H1 (cell line): ENCODE measurements at regions not wholly inside any gene's neighbourhood (a gene's known extent, or its start where the extent isn't known, plus 50 kb on each side); places are given as distances from the start of the nearest gene placed in this dataset.

Experiments used
- CTCF ChIA-PET: fragments of 300-600 bp; sonication (Branson Sonifier 250); formaldehyde crosslinking; loops from one replicate; lab custom pipeline; 2021; ENCODE audit not compliant: partially characterized antibody; lab: Charles Lee
- POLR2A ChIA-PET: fragments of 300-600 bp; sonication (Branson Sonifier 250); formaldehyde crosslinking; loops from one replicate; lab custom pipeline; 2021; ENCODE audit warnings: inconsistent platforms; ENCODE audit not compliant: partially characterized antibody; lab: Charles Lee
- DNase-seq, 2 experiments: peaks; one replicate each; pipeline versions ENCODE4 v3.0.0 to v3.0.0-alpha.2; 2010 to 2022; ENCODE audit warnings: low spot score in 2 of 2, low read depth in 1 of 2, mixed read lengths in 1 of 2
- FAIRE-seq: peaks from 2 replicates; lab custom pipeline; 2011; peaks lifted over from hg19 to GRCh38; lab: Jason Lieb, UNC
- H2AFZ ChIP-seq: 2 replicates; pipeline ENCODE4 v1.8.1; 2012; ENCODE audit warnings: low read length, inconsistent platforms
- H2AK5ac ChIP-seq: 2 replicates; pipeline ENCODE4 v1.6.1; 2013; ENCODE audit warnings: low read depth, low read length
- H2BK120ac ChIP-seq: replicated peaks from 2 replicates; pipeline ENCODE3; 2013; ENCODE audit warnings: low read depth, low read length, inconsistent platforms
- H2BK12ac ChIP-seq: 2 replicates; pipeline ENCODE4 v1.6.1; 2013; ENCODE audit warnings: low read depth, low read length
- H2BK15ac ChIP-seq: 2 replicates; pipeline ENCODE4 v1.6.1; 2013; ENCODE audit warnings: low read length
- H2BK20ac ChIP-seq: 2 replicates; pipeline ENCODE4 v1.6.1; 2013; ENCODE audit warnings: low read length
- H2BK5ac ChIP-seq: 2 replicates; pipeline ENCODE4 v1.6.1; 2013; ENCODE audit warnings: low read depth, low read length
- H3K14ac ChIP-seq: 2 replicates; pipeline ENCODE4 v1.6.1; 2013; ENCODE audit warnings: inconsistent platforms; ENCODE audit not compliant: insufficient read length
- H3K18ac ChIP-seq: 2 replicates; pipeline ENCODE4 v1.6.1; 2013; ENCODE audit warnings: low read length; ENCODE audit errors: extremely low read depth
- H3K23ac ChIP-seq: 2 replicates; pipeline ENCODE4 v1.6.1; 2013; ENCODE audit warnings: inconsistent platforms; ENCODE audit not compliant: insufficient read length
- H3K23me2 ChIP-seq: 2 replicates; pipeline ENCODE4 v1.6.1; 2013; ENCODE audit warnings: low read depth, low read length
- H3K27ac ChIP-seq: 2 replicates; pipeline ENCODE4 v1.6.1; 2011; ENCODE audit warnings: low read depth, low read length, inconsistent platforms
- H3K27me3 ChIP-seq, 4 experiments: replicated peaks in 1 of 4; 1 replicate in 1 of 4; 2 replicates in 3 of 4; pipeline versions ENCODE4 v1.6.1 to v1.8.1; 2011 to 2013; ENCODE audit warnings: low read length in 3 of 4, mild to moderate bottlenecking in 3 of 4, inconsistent platforms in 2 of 4, mixed read lengths in 2 of 4, moderate library complexity in 1 of 4; ENCODE audit not compliant: control insufficient read depth in 3 of 4, insufficient read depth in 3 of 4; ENCODE audit errors: extremely low read depth in 1 of 4
- H3K36me3 ChIP-seq, 4 experiments: 2 replicates each; pipeline versions ENCODE4 v1.6.1 to v1.8.1; 2011 to 2013; ENCODE audit warnings: mild to moderate bottlenecking in 4 of 4, low read length in 3 of 4, moderate library complexity in 2 of 4, control low read depth in 1 of 4, inconsistent platforms in 1 of 4; ENCODE audit not compliant: insufficient read depth in 4 of 4, control insufficient read depth in 2 of 4
- H3K4ac ChIP-seq: replicated peaks from 2 replicates; pipeline ENCODE3; 2013; ENCODE audit warnings: low read length, low read depth, mixed read lengths, inconsistent platforms; ENCODE audit not compliant: insufficient read length
- H3K4me1 ChIP-seq, 4 experiments: replicated peaks in 1 of 4; 1 replicate in 1 of 4; 2 replicates in 3 of 4; pipeline versions ENCODE4 v1.6.1 to v1.8.1; 2011 to 2013; ENCODE audit warnings: low read length in 3 of 4, inconsistent platforms in 2 of 4, mixed read lengths in 1 of 4; ENCODE audit not compliant: insufficient read depth in 4 of 4, control insufficient read depth in 3 of 4
- H3K4me2 ChIP-seq, 2 experiments: 2 replicates each; pipeline versions ENCODE4 v1.6.1 to v1.8.1; 2011 to 2013; ENCODE audit warnings: low read depth in 2 of 2, low read length in 2 of 2, control low read depth in 1 of 2, inconsistent platforms in 1 of 2, mild to moderate bottlenecking in 1 of 2; ENCODE audit not compliant: insufficient read depth in 1 of 2
- H3K4me3 ChIP-seq, 4 experiments: fragments of 200-600, 300-600 bp in 1 of 4; sonication (generic), shearing (Covaris generic), sonication (Bioruptor Twin) in 1 of 4; 2 replicates each; pipeline versions ENCODE4 v1.5.1 to v1.8.1; 2011 to 2016; ENCODE audit warnings: low read length in 4 of 4, low read depth in 3 of 4, control low read depth in 2 of 4, inconsistent platforms in 2 of 4, mild to moderate bottlenecking in 2 of 4, mixed read lengths in 1 of 4, moderate library complexity in 1 of 4; ENCODE audit not compliant: insufficient read depth in 2 of 4; ENCODE audit errors: extremely low read depth in 1 of 4
- H3K56ac ChIP-seq: replicated peaks from 2 replicates; pipeline ENCODE3; 2013; ENCODE audit warnings: low read depth, mild to moderate bottlenecking, mixed read lengths, low read length, inconsistent platforms; ENCODE audit not compliant: insufficient read length
- H3K79me1 ChIP-seq: 2 replicates; pipeline ENCODE4 v1.6.1; 2013; ENCODE audit warnings: low read depth, low read length, control low read depth
- H3K79me2 ChIP-seq, 2 experiments: 2 replicates each; pipeline versions ENCODE4 v1.6.1 to v1.8.1; 2012 to 2013; ENCODE audit warnings: low read length in 2 of 2, mild to moderate bottlenecking in 2 of 2, inconsistent platforms in 1 of 2; ENCODE audit not compliant: insufficient read depth in 2 of 2, control insufficient read depth in 1 of 2
- H3K9ac ChIP-seq, 4 experiments: replicated peaks in 1 of 4; 1 replicate in 1 of 4; 2 replicates in 3 of 4; pipeline versions ENCODE4 v1.6.1 to v1.8.1; 2011 to 2013; ENCODE audit warnings: low read depth in 3 of 4, low read length in 3 of 4, control low read depth in 2 of 4, mild to moderate bottlenecking in 2 of 4, moderate library complexity in 2 of 4, inconsistent platforms in 1 of 4; ENCODE audit errors: extremely low read depth in 1 of 4
- H3K9me3 ChIP-seq, 2 experiments: 2 replicates each; pipeline versions ENCODE4 v1.6.1 to v1.8.1; 2012 to 2013; ENCODE audit warnings: mild to moderate bottlenecking in 2 of 2, moderate library complexity in 2 of 2, control low read depth in 1 of 2, inconsistent platforms in 1 of 2, low read depth in 1 of 2, low read length in 1 of 2, mixed read lengths in 1 of 2; ENCODE audit not compliant: insufficient read depth in 2 of 2
- H4K20me1 ChIP-seq, 2 experiments: replicated peaks in 1 of 2; 2 replicates each; pipeline versions ENCODE3 to v1.8.1; 2011 to 2013; ENCODE audit warnings: inconsistent platforms in 2 of 2, low read length in 2 of 2, mild to moderate bottlenecking in 1 of 2; ENCODE audit not compliant: insufficient read depth in 2 of 2, control insufficient read depth in 1 of 2
- H4K5ac ChIP-seq: 2 replicates; pipeline ENCODE4 v1.6.1; 2013; ENCODE audit warnings: low read length, low read depth, mixed read lengths, inconsistent platforms; ENCODE audit not compliant: insufficient read length
- H4K8ac ChIP-seq: 2 replicates; pipeline ENCODE4 v1.8.0; 2013; ENCODE audit warnings: mild to moderate bottlenecking, moderate library complexity, low read length, inconsistent platforms; ENCODE audit not compliant: insufficient read depth; ENCODE audit errors: extremely low read depth
- H4K91ac ChIP-seq: replicated peaks from 2 replicates; pipeline ENCODE3; 2013; ENCODE audit warnings: low read length, mixed read lengths, inconsistent platforms; ENCODE audit not compliant: insufficient read length
- BACH1 ChIP-seq: IDR thresholded peaks from 2 replicates; pipeline ENCODE4 v1.6.1; 2012; ENCODE audit warnings: low read length, improper control_type of control experiment
- CBX8 ChIP-seq: fragments of 300-800, 300-1000 bp; sonication (generic); IDR thresholded peaks from 2 replicates; pipeline ENCODE4 v1.7.1; 2016; ENCODE audit warnings: low read depth, low read length, borderline replicate concordance
- CEBPB ChIP-seq: IDR thresholded peaks from 2 replicates; pipeline ENCODE4 v1.6.1; 2012; ENCODE audit warnings: low read depth, low read length
- CHD1 ChIP-seq: IDR thresholded peaks from 2 replicates; pipeline ENCODE4 v1.6.1; 2012; ENCODE audit warnings: low read depth, low read length, improper control_type of control experiment
- CREB1 ChIP-seq: IDR thresholded peaks from 2 replicates; pipeline ENCODE4 v1.6.1; 2012; ENCODE audit warnings: inconsistent platforms
- CTBP2 ChIP-seq: IDR thresholded peaks from 2 replicates; pipeline ENCODE4 v1.7.0; 2011; ENCODE audit warnings: borderline replicate concordance, mild to moderate bottlenecking, moderate library complexity, mixed read lengths, low read length; ENCODE audit not compliant: insufficient read depth, insufficient read length
- HDAC6 ChIP-seq: IDR thresholded peaks from one replicate; pipeline ENCODE4 v1.7.1; 2012; ENCODE audit warnings: low read depth, mild to moderate bottlenecking, inconsistent platforms, low read length, moderate library complexity
- POLR2AphosphoS5 ChIP-seq: IDR thresholded peaks from 2 replicates; pipeline ENCODE4 v1.6.1; 2011; ENCODE audit warnings: low read depth, low read length
- RFX5 ChIP-seq: IDR thresholded peaks from 2 replicates; pipeline ENCODE4 v1.6.1; 2011; ENCODE audit warnings: low read depth, low read length, improper control_type of control experiment, borderline replicate concordance
- SIX5 ChIP-seq: IDR thresholded peaks from 2 replicates; pipeline ENCODE4 v1.6.1; 2011; ENCODE audit warnings: mild to moderate bottlenecking, low read depth, low read length
- SP4 ChIP-seq: IDR thresholded peaks from 2 replicates; pipeline ENCODE4 v1.6.1; 2012; ENCODE audit warnings: low read length, inconsistent platforms
- TAF1 ChIP-seq: IDR thresholded peaks from 2 replicates; pipeline ENCODE4 v1.6.1; 2011; ENCODE audit warnings: mild to moderate bottlenecking, low read depth, low read length
- WGBS, 2 experiments: shearing (Covaris generic) in 1 of 2; methylation state at CpG; one replicate each; pipeline versions ENCODE4 v1.1.6 to v1.1.7; 2013 to 2015; ENCODE audit warnings: low lambda C conversion rate in 2 of 2, mixed read lengths in 2 of 2, inconsistent platforms in 1 of 2, low coverage in 1 of 2, missing lambda C conversion rate in 1 of 2; ENCODE audit not compliant: insufficient replicate concordance in 2 of 2, insufficient coverage in 1 of 2, insufficient read length in 1 of 2; ENCODE audit errors: extremely low coverage in 1 of 2, missing lambda C conversion rate in 1 of 2; 5-methylcytosine and 5-hydroxymethylcytosine counted together

GRCh38 chr3:64977308-64978100, 289.7 kb upstream of the ADAMTS9 start:
- CTCF ChIA-PET: no interaction called here
- no peaks in the 10 kb centered on the region for H3K23me2 ChIP-seq
- no peak overlapping the region for H3K9ac ChIP-seq
- no peak overlapping the region; the same call in 1 of the 2 replicates for H2BK20ac ChIP-seq
- no peak overlapping the region for H2AK5ac ChIP-seq
- WGBS, 2 experiments: 86% methylated on average over 8 of the region's 8 CpGs; no CpG with 5 or more reads in 1 of the 2 experiments
- no peak overlapping the region for H3K18ac ChIP-seq
- H4K20me1 ChIP-seq: no peaks in the 10 kb centered on the region
- H3K79me2 ChIP-seq: no peaks in the 10 kb centered on the region
- H2BK120ac ChIP-seq: no peak overlapping the region
- no peak overlapping the region for H3K4ac ChIP-seq
- no peak overlapping the region for H3K23ac ChIP-seq
- H2AFZ ChIP-seq: peak overlapping the region; percentile 19; the same call in 1 of the 2 replicates
- no peak overlapping the region for H2BK12ac ChIP-seq
- no peak overlapping the region for H4K8ac ChIP-seq
- no peak for TF ChIP-seq CHD1
- no peak for TF ChIP-seq POLR2AphosphoS5
- TF ChIP-seq CREB1: no peak
- TF ChIP-seq RFX5: no peak
- TF ChIP-seq HDAC6: no peak
- no peak for TF ChIP-seq SIX5
- TF ChIP-seq SP4: no peak
- no peak for TF ChIP-seq BACH1
- TF ChIP-seq CTBP2: no peak
- no peak for TF ChIP-seq TAF1
- TF ChIP-seq CEBPB: no peak
- no peak for TF ChIP-seq CBX8
- H3K14ac ChIP-seq: no peak overlapping the region
- no peaks in the 10 kb centered on the region for H3K79me1 ChIP-seq
- DNase-seq: peak in 1 of 2 experiments; percentile 38
- no peak overlapping the region for H3K56ac ChIP-seq
- H4K91ac ChIP-seq: no peak overlapping the region
- no peaks in the 10 kb centered on the region for H3K9me3 ChIP-seq
- no peaks in the 10 kb centered on the region for H3K36me3 ChIP-seq
- no peaks in the 10 kb centered on the region for H3K4me1 ChIP-seq
- H4K5ac ChIP-seq: no peak overlapping the region
- H2BK15ac ChIP-seq: no peak overlapping the region
- H3K4me2 ChIP-seq: no peak overlapping the region
- POLR2A ChIA-PET: no interaction called here
- H3K27me3 ChIP-seq: no peaks in the 10 kb centered on the region
- no peak overlapping the region for H3K4me3 ChIP-seq
- no peak for FAIRE-seq
- H2BK5ac ChIP-seq: no peak overlapping the region
- H3K27ac ChIP-seq: no peak overlapping the region
